ENCODE measurements at regions not wholly inside any gene's neighbourhood (a gene's known extent, or its start where the extent isn't known, plus 50 kb on each side); places are given as distances from the start of the nearest gene placed in this dataset.

GRCh38 chr6:144847916-144848315 is 562.8 kb downstream of the UTRN start:
- DNase-seq = no peak
- in situ Hi-C loops (cut with HindIII; ENCODE audit: low pct_ligation_motif_present, low sequenced_read_pairs) = no loop called here
- Histone ChIP-seq H3K36me3 (replicated peaks) (no peaks in the 10 kb centered on the region), H3K27ac (no peak overlapping the region), H3K27me3 (replicated peaks) (no peaks in the 10 kb centered on the region), H3K4me3 (ENCODE audit: low read depth, low read length) (no peak overlapping the region)
- TF ChIP-seq CTCF (IDR thresholded peaks at IDR 0.05; ENCODE audit: low read depth, low read length, missing control alignments) = no peak

- in situ Hi-C loops (cut with HindIII; ENCODE audit: low pct_ligation_motif_present, low sequenced_read_pairs) = no loop called here
- no peak overlapping the region for H3K27ac ChIP-seq
- H3K27me3 ChIP-seq (replicated peaks) = no peaks in the 10 kb centered on the region
- no peaks in the 10 kb centered on the region for H3K36me3 ChIP-seq (replicated peaks)
- no peak for TF ChIP-seq CTCF (IDR thresholded peaks at IDR 0.05; ENCODE audit: low read depth, low read length, missing control alignments)
- H3K4me3 ChIP-seq (ENCODE audit: low read depth, low read length) = no peak overlapping the region
- DNase-seq = no peak
Observed at GRCh38 chr6:144849920-144850319, 564.8 kb downstream of the UTRN start.

DNA sequence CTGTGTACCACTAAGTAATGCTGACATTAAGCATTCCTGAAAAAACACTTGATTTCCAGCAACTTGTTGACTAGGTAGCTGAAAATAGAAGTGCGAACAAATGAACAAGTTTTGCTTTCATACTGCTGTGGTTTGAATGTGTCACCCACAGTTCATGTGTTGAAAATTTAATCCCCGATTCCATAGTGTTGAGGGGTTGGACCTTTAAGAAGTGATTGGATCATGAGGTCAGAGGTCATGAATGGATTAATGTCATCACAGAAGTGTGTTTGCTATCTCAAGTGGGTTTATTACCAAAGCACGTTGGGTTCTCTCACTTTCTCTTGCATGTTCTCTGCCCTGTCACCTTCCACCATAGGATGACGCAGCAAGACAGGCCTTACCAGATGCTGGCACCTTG is 568.5 kb downstream of the UTRN start:
- Histone ChIP-seq H3K27ac (no peak overlapping the region), H3K36me3 (replicated peaks) (no peaks in the 10 kb centered on the region), H3K27me3 (replicated peaks) (no peaks in the 10 kb centered on the region), H3K4me3 (ENCODE audit: low read depth, low read length) (no peak overlapping the region)
- no peak for TF ChIP-seq CTCF (IDR thresholded peaks at IDR 0.05; ENCODE audit: low read depth, low read length, missing control alignments)
- no peak for DNase-seq
- in situ Hi-C loops (cut with HindIII; ENCODE audit: low pct_ligation_motif_present, low sequenced_read_pairs) = no loop called here

DNA sequence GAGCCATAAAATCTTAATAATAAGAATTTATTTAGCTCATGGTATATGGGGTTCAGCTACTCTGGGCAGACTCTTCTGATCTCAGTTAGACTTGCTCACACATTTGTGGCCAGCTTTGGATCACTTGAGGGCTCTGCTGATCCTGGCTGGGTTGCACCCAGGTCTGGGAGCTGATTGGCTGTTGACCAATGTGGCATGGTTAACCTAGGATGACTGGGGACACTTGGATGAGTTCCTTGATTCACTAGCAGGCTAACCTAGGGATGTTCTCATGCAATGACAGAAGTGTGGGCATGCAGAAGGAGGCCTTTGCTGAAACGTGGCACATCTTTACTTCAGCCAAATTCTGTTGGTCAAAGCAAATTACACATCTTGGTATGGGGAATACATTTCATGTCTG is 569.5 kb downstream of the UTRN start:
- no peaks in the 10 kb centered on the region for H3K27me3 ChIP-seq (replicated peaks)
- no peak overlapping the region for H3K4me3 ChIP-seq (ENCODE audit: low read depth, low read length)
- no peaks in the 10 kb centered on the region for H3K36me3 ChIP-seq (replicated peaks)
- in situ Hi-C loops (cut with HindIII; ENCODE audit: low pct_ligation_motif_present, low sequenced_read_pairs) = no loop called here
- DNase-seq = no peak
- no peak for TF ChIP-seq CTCF (IDR thresholded peaks at IDR 0.05; ENCODE audit: low read depth, low read length, missing control alignments)
- no peak overlapping the region for H3K27ac ChIP-seq

GRCh38 chr6:144855375-144855774 is 570.2 kb downstream of the UTRN start:
- no peak overlapping the region for H3K4me3 ChIP-seq (ENCODE audit: low read depth, low read length)
- in situ Hi-C loops (cut with HindIII; ENCODE audit: low pct_ligation_motif_present, low sequenced_read_pairs) = no loop called here
- TF ChIP-seq CTCF (IDR thresholded peaks at IDR 0.05; ENCODE audit: low read depth, low read length, missing control alignments) = no peak
- H3K27me3 ChIP-seq (replicated peaks) = no peaks in the 10 kb centered on the region
- H3K36me3 ChIP-seq (replicated peaks) = no peaks in the 10 kb centered on the region
- DNase-seq = no peak
- no peak overlapping the region for H3K27ac ChIP-seq

DNA sequence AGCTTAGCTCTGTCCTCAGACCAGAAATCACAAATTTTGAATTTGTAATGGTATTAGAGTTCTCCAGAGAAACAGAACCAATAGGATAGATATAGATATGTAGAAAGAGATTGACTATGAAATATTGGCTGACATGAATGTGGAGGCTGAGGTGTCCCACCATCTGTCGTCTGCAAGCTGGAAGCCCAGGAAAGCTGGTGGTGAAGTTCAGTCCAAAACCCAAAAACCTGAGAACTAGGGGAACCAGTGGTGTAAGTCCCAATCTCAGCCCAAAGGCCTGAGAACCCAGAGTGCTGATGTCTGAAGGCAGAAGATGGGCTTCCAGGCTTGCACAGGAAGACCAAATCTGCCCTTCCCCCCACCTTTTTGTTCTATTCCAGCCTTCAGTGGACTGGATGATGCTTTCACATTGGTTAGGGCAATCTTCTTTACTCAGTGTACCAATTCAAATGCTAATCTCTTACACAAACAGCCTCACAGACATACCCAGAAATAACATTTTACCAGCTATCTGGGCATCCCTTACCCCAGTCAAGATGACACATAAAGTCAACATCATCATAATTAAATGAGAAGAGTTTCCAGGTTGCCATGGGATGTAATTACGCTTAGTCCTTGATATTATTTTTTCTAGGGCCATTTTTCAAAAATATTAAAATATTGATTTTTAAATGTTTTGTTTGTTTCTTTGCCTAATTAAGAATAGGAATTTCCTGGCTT is 570.8 kb downstream of the UTRN start:
- no peak for TF ChIP-seq CTCF (IDR thresholded peaks at IDR 0.05; ENCODE audit: low read depth, low read length, missing control alignments)
- in situ Hi-C loops (cut with HindIII; ENCODE audit: low pct_ligation_motif_present, low sequenced_read_pairs) = no loop called here
- no peak for DNase-seq

More for the DNA sequence above, 570.8 kb downstream of the UTRN start:
- H3K36me3 ChIP-seq (replicated peaks) = no peaks in the 10 kb centered on the region
- no peak overlapping the region for H3K27ac ChIP-seq
- H3K27me3 ChIP-seq (replicated peaks) = no peaks in the 10 kb centered on the region
- no peak overlapping the region for H3K4me3 ChIP-seq (ENCODE audit: low read depth, low read length)

Data from brain microvascular endothelial cell (primary cell).